GM21528 (cell line): ENCODE measurements at regions not wholly inside any gene's neighbourhood (a gene's known extent, or its start where the extent isn't known, plus 50 kb on each side); places are given as distances from the start of the nearest gene placed in this dataset.

Source experiments
- ATAC-seq: cut with Tn5 transposase; IDR thresholded peaks from one replicate; pipeline ENCODE4 v1.9.1; 2021; ENCODE audit warnings: mild to moderate bottlenecking, moderate library complexity; ENCODE audit not compliant: unreplicated experiment, low FRiP score

DNA sequence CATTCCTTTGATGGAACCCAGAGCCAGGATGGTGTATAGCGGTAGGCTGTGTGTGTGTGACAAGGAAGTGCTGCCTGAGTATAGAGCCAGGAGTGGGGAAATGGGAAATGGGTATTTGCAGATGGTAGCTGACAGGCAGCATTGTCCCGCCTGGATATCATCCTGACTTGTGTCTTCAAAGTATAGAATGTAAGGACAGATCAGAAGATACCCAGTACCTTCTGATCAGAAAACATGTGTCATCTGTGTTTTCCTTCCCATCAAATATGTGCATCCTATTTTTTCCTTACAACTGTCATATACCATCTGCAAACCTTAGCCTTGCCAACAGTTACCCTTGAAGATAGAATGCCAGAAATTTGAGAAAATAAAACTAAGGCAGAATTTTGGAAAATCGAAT, 146.2 kb upstream of the CBLB start:
- no peak for ATAC-seq

DNA sequence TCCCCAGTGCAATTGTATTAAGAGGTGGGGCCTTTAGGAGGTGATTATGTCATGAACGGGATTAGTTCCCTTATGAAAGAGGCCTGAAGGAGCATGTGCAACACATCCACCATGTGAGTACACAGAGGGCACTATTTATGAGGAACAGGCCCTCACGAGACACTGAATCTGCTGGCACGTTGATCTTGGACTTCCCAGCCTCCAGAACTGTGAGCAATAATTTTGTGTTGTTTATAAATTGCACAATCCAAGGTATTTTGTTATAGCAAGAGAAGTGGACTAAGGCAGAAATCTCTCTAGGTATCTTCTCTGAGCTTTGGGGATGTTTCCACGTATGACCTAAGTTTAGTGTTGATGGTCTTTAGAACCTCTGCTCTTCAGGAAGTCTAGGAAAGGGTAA, 149.3 kb upstream of the CBLB start:
- ATAC-seq: no peak

DNA sequence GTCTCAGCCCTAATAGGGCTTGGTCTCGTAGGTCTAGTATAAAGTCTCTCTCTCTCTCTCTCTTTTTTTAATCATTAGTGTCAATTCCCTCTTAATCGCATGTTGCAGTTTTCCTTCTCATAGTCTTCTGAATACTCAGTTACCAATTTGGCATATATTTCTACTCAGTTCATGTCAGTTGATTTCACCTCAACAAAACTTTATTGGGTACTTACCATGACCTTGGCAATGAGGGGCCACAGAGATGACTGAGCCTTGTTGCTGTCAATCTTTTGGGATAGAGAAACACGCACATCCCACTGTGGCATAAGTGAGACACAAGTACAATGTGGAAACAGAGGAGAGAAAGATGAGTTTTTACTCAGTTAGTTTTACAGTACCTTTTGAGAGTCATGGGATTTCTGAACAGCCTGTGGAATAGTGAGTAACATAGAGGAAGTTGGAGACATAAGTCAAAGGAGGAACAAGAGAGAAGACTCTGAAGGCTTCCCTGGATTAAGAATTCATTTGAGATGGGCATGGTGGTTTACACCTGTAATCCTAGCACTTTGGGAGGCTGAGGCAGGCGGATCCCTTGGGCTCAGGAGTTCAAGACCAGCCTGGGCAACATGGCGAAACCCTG, 150.2 kb upstream of the CBLB start:
- no peak for ATAC-seq

DNA sequence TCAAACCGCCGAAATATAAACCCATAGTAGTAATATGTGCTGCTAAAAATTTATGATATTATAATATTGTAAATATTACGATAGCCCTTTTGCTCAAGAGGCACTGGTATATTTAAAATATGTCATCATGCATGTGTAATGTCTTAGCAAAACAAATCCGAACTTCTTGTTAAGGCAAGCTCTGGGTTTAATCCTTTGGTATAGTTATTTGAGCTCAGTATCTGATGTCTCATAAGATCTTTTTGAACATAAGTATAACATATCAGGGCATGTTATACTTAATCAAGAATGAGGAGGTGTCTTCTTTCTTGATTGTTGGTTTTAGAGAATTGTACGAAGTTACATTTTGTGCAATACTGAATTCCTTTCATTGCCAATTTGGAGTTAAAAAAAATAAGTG, 154.1 kb upstream of the CBLB start:
- no peak for ATAC-seq

DNA sequence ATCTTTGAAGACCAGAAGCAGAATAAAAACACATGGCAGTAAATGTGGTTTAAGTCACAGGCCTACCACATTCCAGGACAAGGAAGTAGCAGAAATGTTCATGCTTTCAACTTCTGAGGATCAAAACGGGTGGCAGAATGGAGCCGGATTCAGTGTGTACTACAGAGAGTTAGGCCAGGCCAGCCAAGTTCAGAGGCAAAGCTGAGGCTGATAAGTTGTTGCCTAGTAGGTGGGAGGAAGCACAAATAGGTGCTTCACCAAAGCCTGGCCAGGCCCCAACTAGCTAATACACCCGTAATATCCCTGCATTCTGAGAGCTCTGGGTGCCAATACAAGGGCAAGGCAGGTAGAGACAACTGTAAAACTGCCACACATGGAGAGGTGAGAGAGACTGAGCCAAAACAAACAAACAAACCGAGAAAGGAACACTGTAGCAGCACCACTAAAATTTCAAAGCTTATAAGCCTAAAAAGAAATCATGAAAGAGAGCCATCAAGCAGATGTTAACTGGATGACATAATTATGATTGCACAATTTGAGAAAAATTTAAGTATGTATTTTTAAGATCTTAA, 156.4 kb upstream of the CBLB start:
- no peak for ATAC-seq

DNA sequence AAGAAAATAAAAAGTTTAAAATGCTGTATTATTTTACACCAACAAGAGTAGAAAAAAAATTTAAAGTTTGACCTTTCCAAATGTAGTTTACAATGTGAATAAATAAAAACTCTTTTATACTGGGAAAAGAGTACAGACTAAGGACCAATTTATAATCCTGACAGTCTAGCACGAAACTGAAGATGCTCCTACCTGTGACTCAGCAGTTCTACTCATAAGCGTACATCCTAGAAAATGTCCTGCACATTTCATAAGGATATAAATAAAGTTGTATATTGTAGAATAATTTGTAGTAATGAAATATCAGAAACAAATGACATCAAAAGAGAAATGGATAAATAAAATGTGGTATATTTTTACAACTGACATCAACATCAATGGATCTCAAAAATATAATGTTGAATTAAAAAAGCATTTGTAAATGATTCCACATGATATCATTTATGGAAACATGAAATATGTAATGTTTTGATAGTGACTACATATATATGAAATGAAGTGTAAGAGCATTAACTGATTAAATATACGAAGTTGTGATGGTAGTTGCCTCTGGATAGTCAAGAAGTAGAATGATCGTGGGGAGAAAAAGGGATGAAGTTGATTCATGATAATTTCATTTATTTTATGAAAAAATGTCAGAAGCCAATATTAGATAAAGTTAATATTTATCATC, 161.3 kb upstream of the CBLB start:
- no peak for ATAC-seq

DNA sequence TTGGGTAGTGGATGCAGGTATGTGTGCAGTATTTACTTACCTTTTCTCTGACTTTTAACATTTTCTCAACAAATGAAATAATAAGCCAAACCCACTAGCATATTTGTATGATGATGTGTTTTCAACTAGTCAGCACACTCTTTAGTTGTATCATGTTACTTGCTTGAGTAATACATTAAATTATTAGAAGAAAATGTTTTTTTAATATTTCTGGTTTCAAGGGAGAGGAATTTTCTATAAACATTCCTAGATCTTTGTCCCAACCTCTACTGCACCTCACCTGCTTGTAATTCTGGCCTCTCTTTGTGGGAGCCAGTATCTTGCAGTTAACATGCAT, 161.8 kb upstream of the CBLB start:
- no peak for ATAC-seq

DNA sequence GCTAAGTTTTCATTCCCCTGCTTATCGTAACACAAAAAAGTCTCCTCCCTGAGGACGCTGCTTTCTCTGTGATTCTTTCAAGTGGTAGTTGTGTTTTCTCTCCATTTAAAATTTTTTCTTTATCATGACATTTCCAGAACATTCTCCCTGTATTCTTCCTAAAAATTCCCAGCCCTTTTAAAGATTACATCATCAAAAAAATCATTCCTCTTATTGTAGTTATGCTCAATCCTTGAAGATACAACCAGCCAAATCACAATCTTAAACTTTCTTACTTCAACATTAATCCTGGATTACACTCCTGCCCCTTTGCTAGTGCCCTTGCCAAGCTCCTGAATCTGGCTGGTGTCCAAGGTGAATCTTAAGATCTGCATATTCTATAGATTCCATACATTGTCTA, 163.7 kb upstream of the CBLB start:
- ATAC-seq: no peak

DNA sequence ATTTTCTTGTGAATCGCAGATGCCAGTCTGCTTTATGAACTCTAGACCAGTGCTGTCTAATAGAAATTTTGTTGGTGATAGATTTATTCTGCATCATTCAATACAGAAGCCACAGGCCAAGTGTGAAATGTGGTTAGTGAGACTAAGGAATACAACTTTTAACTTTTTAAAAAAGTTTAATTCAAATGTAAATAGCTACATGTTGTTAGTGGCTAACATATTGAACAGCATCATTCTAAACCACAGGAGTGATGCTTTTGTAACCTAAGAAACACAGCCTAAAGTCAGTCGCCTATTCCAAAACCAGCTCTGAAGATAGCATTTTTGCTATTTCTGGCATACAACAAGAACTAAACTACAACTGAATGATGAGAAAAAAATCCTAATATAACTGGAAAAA, 164.8 kb upstream of the CBLB start:
- ATAC-seq: no peak

DNA sequence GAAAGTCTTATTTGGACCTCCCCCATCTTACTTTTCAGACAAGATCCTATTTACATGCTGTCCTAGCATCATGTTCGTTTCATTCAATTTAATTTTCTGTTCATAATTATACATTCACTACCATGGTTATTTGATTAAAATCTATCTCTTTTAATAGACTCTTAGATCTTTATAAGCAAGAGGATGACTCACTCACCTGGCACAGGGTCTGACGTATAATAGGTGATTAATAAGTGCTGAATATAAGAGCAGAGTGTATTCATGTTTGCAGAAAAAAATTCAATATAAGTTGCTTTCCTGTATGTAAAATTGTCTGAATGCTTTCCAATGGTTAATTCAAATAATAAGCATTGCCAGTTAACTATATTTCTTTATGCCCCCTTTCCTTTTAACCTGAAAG, 165.5 kb upstream of the CBLB start:
- no peak for ATAC-seq

DNA sequence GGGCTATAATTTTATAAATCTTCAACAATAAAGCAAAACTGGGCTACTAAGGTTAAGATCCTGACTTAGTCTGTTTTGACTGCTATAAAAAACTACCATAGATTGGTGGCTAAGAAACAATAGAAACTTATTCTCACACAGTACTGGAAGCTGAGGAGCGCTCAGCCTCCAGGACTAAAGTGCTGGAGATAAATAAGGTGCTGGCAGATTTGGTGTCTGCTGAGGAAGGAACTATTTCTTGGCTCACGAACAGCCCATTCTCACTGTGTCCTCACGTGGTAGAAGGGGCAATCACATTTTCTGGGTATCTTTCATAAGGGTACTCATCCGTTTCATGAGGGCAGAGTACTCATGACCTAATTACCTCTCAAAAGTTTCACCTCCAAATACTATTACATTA, 166.8 kb upstream of the CBLB start:
- no peak for ATAC-seq

DNA sequence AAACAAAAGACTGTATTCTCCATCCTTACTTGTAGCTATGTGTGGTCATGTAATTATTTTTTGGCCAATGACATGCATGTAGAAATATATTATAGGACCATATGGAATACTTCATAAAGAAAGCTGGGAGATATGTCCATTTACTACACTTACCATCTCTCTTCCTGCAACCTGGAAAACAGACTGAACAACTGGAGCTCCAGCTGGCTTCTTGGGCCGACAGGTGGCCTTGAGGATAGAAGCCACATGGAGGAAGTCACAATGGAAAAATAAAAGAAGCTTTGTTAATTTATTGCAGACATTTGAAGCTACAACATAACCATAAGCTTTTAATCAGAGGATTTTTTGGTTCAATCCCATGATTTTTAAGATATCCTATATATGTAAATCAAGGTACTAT, 167.9 kb upstream of the CBLB start:
- ATAC-seq: no peak

DNA sequence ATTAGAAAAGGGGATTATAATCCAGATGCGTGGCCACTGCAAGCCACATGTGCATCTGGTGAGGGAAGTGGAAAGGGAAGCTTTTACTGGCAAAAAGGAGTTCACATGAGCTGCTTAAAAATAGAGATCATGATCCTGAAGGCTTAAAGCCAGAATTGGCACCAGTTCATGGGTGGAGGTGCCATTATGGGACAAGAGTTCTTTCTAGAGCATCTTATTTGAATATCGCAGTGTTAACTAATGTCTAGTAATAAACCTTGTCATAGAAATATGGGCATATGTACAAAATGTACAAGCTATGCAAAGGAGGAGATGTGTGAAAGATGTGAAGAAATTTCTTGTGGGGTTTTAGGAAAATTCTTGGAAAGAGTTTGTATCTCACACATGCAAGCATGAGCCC, 178.4 kb upstream of the CBLB start:
- ATAC-seq: no peak

DNA sequence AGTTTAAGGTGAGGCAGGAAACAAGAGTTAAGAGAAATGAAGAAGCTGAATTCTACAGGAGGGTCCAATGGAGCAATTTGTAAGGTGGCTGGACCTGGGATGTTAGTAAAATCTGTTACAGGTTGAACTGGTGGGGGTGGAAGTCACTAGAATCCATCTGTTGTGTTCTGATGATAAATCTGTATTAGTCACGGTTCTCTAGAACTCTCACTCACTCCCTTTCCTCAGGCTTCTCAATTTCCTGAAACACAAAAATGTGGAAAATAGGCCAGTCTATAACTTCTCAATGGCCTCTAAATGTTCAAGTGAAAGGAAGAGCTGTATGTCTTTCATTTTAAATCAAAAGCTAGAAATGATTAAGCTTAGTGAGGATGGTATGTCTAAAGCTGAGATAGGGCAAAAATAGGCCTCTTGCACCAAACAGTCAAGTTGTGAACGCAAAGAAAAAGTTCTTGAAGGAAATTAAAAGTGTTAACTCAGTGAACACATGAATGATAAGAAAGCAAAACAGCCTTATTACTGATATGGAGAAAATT, 180.2 kb upstream of the CBLB start:
- no peak for ATAC-seq

DNA sequence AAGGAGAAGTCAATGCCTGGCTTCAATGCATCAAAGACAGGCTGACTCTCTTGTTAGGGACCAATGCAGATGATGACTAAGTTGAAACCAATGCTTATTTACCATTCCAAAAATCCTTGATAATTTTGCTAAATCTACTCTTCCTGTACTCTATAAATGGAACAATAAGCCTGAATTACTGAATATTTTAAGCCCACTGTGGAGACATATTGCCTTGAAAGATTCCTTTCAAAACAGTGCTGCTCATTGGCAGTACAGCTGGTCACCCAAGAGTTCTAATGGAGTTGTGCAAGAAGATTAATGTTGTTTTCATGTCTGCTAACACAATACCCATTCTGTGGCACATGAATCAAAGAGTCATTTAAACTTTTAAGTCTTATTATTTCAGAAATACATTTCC, 181.0 kb upstream of the CBLB start:
- no peak for ATAC-seq

DNA sequence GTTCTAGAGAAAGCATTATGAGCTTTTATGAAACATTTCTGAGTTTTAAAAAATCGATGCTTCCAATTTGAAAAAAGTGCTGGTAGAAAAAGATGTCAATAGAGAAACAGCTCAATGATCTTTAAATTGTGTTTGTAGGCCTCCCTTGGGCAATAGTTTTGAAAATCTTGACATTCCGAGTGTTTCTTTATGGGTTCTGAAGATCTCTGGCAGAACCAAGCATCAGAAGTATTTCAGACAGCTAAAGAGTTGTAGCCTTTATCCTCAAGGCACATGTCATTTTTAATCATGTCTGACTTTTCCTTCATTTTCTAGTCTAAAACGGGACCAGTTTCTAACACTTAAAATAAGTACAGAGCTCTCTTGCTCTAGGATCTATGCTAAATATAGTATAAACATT, 188.1 kb upstream of the CBLB start:
- ATAC-seq: no peak

DNA sequence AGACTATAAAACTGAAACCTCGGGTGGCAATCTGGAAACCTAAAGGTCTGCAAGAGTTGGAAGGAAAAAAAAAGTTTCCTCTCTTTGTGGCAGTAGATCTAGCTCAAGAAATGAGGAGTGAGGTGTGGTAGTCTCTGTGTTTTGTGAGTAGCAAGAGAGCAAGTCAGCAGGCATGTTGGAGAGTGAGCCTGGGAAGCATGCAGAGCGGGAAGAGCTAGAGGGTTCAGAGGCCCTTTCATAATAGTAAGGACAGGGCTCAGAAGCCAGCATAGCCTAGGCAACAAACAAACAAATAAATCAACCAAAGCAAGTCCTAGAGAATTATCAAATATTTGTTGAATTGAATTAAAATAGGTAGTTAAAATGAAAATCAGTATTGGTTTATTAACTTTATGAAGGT, 189.7 kb upstream of the CBLB start:
- no peak for ATAC-seq

DNA sequence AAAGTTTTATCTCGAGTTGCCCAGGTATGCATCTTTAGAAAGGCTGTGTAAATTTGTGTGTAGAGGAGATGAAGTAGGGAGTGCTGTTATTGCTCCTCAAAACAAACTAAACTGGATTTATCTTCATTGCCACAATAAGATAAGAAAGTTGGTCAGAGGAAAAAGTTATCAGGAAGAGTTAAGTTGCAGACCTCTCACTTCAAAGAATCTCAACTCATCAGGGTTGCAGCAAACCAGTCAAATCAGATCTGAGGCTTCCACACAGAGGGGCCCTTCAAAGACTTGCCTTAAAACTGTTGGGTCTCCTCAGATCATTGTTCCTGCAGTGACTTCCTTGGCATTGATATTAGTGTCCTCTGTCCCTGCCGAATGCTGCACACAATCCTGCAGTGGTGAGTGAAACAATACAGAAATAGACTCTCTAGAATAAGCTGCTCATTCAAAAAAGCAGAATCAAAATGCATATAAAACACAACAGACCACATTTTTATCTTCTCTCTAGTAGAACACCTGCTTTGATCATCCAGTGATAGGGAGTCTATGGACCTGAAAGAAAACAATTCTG, 191.2 kb upstream of the CBLB start:
- no peak for ATAC-seq

DNA sequence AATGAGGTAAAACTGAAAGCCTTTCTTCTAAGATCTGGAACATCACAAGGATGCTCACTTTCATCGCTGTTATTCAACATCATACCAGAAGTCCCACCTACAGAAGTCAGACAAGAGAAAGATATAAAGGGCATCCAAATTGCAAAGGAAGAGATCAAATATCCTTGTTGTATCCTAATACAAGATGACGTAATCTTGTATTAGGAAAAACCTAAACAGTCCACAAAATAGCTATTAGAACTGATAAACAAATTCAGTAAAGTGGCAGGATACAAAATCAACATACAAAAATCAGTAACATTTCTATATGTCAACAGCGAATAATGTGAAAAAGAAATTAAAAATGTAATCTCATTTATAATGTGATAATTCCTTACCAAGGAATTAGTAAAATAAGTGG, 195.1 kb upstream of the CBLB start:
- no peak for ATAC-seq

DNA sequence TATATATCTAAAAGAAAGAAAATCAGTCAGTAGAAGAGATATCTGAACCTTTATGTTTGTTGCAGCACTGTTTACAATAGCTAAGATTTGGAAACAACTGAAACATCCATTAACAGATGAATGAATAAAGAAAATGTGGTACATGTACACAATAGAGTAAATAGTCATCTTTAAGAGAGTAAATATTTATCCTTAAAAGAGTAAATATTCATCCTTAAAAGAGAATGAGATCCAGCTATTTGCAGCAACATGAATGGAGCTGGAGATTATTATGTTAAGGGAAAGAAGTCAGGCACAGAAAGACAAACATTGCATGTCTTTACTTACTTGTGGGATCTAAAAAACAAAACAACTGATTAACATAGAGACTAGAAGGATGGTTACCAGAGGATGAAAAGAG, 197.0 kb upstream of the CBLB start:
- no peak for ATAC-seq

DNA sequence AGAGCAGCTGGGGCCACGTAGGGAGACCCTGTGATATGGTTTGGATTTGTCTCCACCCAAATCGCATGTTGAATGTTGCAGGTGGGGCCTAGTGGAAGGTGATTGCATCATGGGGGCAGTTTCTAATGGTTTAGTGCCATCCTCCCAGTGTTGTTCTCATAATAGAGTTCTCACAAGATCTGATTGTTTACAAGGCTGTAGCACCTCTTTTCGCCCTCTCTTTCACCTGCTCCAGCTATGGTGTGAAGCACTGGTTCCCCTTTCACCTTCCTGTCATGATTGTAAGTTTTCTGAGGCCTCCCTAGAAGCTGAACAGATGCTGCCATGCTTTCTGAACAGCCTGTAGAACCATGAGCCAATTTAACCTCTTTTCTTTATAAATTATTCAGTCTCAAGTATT, 198.9 kb upstream of the CBLB start:
- ATAC-seq: peak; percentile 63

DNA sequence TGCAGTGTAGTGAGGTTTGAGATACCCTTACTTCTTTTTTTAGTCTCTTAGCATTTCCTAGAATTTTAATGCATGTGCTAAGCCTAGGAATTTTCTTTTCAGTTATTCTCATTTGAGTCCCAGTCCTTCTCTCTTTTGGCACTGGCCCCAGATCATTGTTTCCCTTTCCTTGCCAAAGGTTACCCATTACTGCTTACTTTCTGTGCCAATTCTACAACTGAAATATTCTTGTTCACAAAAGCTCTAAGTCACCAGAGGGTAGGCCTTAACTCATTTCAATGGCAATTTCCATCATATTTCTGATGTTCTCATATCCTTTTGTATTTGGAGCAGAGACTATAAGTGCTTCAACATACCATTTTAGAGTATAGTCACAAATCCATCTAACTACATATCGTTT, 199.6 kb upstream of the CBLB start:
- ATAC-seq: no peak
